GM12892 (cell line): ENCODE measurements at regions not wholly inside any gene's neighbourhood (a gene's known extent, or its start where the extent isn't known, plus 50 kb on each side); places are given as distances from the start of the nearest gene placed in this dataset.

ENCODE experiments used
- POLR2A ChIP-seq: IDR thresholded peaks from 2 replicates; pipeline ENCODE4 v1.6.1; 2011; ENCODE audit warnings: low read depth, low read length, control low read depth
- POLR2AphosphoS5 ChIP-seq: IDR thresholded peaks from 2 replicates; pipeline ENCODE4 v1.6.1; 2011; ENCODE audit warnings: low read depth, low read length, control low read depth
- TAF1 ChIP-seq: IDR thresholded peaks from 2 replicates; pipeline ENCODE4 v1.6.1; 2011; ENCODE audit warnings: low read depth, mild to moderate bottlenecking, control low read depth, low read length, borderline replicate concordance

DNA sequence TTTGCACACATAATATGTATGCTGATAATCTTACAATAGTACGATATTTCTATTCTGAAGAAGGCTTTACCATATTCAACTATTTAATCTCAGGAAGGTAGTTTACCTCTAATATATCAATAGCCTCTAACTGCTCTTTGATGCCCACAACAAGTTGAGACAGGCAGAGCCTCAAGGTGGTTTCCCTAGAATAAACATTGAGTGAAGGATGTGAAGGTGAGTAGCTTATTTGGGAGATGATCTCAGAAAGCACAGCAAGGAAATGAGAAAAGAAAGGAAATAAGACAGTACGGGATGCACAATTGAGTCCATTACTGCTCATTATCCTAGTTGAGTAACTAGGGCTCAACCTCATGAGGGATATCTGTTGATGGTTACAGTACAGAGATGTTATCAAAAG is 638.4 kb downstream of the MAFB start:
- no peak for TF ChIP-seq POLR2AphosphoS5
- no peak for TF ChIP-seq POLR2A
- no peak for TF ChIP-seq TAF1
